A673 (cell line): ENCODE measurements at regions not wholly inside any gene's neighbourhood (a gene's known extent, or its start where the extent isn't known, plus 50 kb on each side); places are given as distances from the start of the nearest gene placed in this dataset.

ENCODE experiments used
- BruUV-seq: library from RNA; stranded (reverse); fragments of 400-500 nt; replicated peaks from 2 replicates; lab custom pipeline; 2021; lab: Mats Ljungman, UMichigan
- CTCF ChIA-PET: fragments of 300-600 bp; sonication (Branson Sonifier 250); formaldehyde crosslinking; loops from one replicate; lab custom pipeline; 2022; ENCODE audit warnings: antibody characterized with exemption; lab: Charles Lee
- POLR2A ChIA-PET: fragments of 300-600 bp; sonication (Branson Sonifier 250); formaldehyde crosslinking; loops from one replicate; lab custom pipeline; 2022; ENCODE audit warnings: antibody characterized with exemption; ENCODE audit not compliant: low non-redundant PET; lab: Charles Lee
- DNase-seq: peaks from one replicate; pipeline ENCODE4 v3.0.0-alpha.2; 2015; ENCODE audit warnings: low spot score
- H3K27ac ChIP-seq: fragments of 200-600 bp; sonication (generic); 2 replicates; pipeline ENCODE4 v1.5.1; 2016; ENCODE audit warnings: mixed run types, low read depth, mild to moderate bottlenecking, mixed read lengths, antibody characterized with exemption, low read length; ENCODE audit not compliant: poor library complexity, severe bottlenecking
- H3K27me3 ChIP-seq: fragments of 200-600 bp; sonication (generic); replicated peaks from 2 replicates; pipeline ENCODE4 v1.6.1; 2017; ENCODE audit warnings: mixed run types, low read depth, mild to moderate bottlenecking, mixed read lengths, antibody characterized with exemption, low read length; ENCODE audit not compliant: insufficient read depth, poor library complexity
- H3K36me3 ChIP-seq: fragments of 200-600 bp; sonication (generic); 2 replicates; pipeline ENCODE4 v1.6.1; 2016; ENCODE audit warnings: mixed run types, mild to moderate bottlenecking, mixed read lengths, antibody characterized with exemption, low read length; ENCODE audit not compliant: insufficient read depth, poor library complexity, severe bottlenecking
- H3K4me1 ChIP-seq: fragments of 200-600 bp; sonication (generic); 2 replicates; pipeline ENCODE4 v1.6.1; 2017; ENCODE audit warnings: mixed run types, mild to moderate bottlenecking, mixed read lengths, antibody characterized with exemption, low read length; ENCODE audit not compliant: insufficient read depth, poor library complexity, severe bottlenecking
- H3K4me3 ChIP-seq: fragments of 200-600 bp; sonication (generic); 2 replicates; pipeline ENCODE4 v1.5.1; 2016; ENCODE audit warnings: low read depth, mixed run types, mild to moderate bottlenecking, mixed read lengths, low read length; ENCODE audit not compliant: poor library complexity, severe bottlenecking
- H3K9me3 ChIP-seq: fragments of 200-600 bp; sonication (generic); 2 replicates; pipeline ENCODE4 v1.6.1; 2016; ENCODE audit warnings: mixed run types, low read depth, mild to moderate bottlenecking, mixed read lengths, antibody characterized with exemption, low read length; ENCODE audit not compliant: poor library complexity, severe bottlenecking
- CTCF ChIP-seq: fragments of 300-800, 200-600 bp; sonication (generic); conservative IDR thresholded peaks from 2 replicates; pipeline ENCODE4 v1.5.1; 2017; ENCODE audit warnings: low read depth, mild to moderate bottlenecking, antibody characterized with exemption, low read length, moderate library complexity, mixed read lengths
- EZH2 ChIP-seq: fragments of 200-600 bp; sonication (generic); IDR thresholded peaks from 2 replicates; pipeline ENCODE4 v1.6.1; 2017; ENCODE audit warnings: borderline replicate concordance, low read depth, mild to moderate bottlenecking, mixed read lengths, antibody characterized with exemption, low read length; ENCODE audit not compliant: poor library complexity, severe bottlenecking
- intact Hi-C: fragments of 100-400 bp; cut with micrococcal nuclease; formaldehyde crosslinking; loops from one replicate; pipeline ENCODE4 v1.10.0; 2022; ENCODE audit not compliant: unreplicated experiment

DNA sequence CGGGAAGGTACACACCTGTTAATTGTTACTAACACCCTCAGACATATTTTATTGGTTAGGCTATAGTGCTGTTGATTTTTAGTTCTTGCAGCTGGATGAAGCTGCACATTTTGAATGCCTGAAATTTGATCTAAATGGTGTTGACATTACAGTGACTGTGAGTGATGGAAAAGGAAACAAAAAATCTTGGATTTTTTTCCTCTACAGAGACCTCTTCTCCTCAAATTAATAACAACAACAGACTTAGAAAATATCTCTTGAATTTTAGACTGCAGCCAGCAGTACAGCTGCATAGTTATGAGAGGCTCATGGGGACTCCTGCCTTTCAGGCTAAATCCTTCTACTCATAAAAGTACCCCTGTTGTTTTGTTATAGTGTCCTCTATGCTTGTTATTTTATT, 500.5 kb upstream of the SPRY2 start:
- CTCF ChIA-PET = no interaction called here
- DNase-seq = no peak
- Histone ChIP-seq H3K27me3 (no peaks in the 10 kb centered on the region), H3K9me3 (no peaks in the 10 kb centered on the region), H3K4me3 (no peak overlapping the region), H3K4me1 (no peaks in the 10 kb centered on the region), H3K36me3 (no peaks in the 10 kb centered on the region), H3K27ac (no peak overlapping the region)
- POLR2A ChIA-PET = no interaction called here
- TF ChIP-seq CTCF = no peak
- BruUV-seq = no TSS peak
- intact Hi-C loops = no loop called here

- ChIA-PET CTCF (no interaction called here), POLR2A (no interaction called here)
- Histone ChIP-seq H3K36me3 (no peaks in the 10 kb centered on the region), H3K9me3 (no peaks in the 10 kb centered on the region), H3K4me3 (no peak overlapping the region), H3K27me3 (no peaks in the 10 kb centered on the region), H3K27ac (no peak overlapping the region), H3K4me1 (no peaks in the 10 kb centered on the region)
- no TSS peak for BruUV-seq
- intact Hi-C loops = no loop called here
- TF ChIP-seq CTCF (no peak), EZH2 (no peak)
- DNase-seq = peak; percentile 65
Observed at GRCh38 chr13:80840316-80840976, 499.5 kb upstream of the SPRY2 start.

DNA sequence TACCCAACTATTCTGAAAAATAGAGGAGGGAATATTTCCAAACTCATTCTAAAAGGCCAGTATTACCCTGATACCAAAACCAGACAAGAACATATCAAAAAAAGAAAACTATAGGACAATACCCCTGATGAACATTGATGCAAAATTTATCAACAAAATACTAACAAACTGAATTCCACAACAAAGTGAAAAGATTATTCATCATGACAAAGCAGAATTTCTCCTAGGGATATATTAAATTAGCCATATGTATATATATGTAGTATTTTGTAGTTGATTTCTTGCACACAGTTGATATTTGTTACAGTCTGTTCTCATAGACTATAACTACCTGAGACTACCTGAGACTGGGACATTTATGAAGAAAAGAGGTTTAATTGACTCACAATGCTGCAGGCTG, 495.0 kb upstream of the SPRY2 start:
- Histone ChIP-seq H3K9me3 (no peaks in the 10 kb centered on the region), H3K27ac (no peak overlapping the region), H3K4me1 (no peaks in the 10 kb centered on the region), H3K4me3 (no peak overlapping the region), H3K27me3 (no peaks in the 10 kb centered on the region), H3K36me3 (no peaks in the 10 kb centered on the region)
- CTCF ChIA-PET = no interaction called here
- POLR2A ChIA-PET = no interaction called here
- BruUV-seq = no TSS peak
- DNase-seq = no peak
- intact Hi-C loops = no loop called here
- no peak for TF ChIP-seq CTCF
- no peak for TF ChIP-seq EZH2
